ENCODE measurements at regions not wholly inside any gene's neighbourhood (a gene's known extent, or its start where the extent isn't known, plus 50 kb on each side); places are given as distances from the start of the nearest gene placed in this dataset.

GRCh38 chr2:49210191-49210590 is 55.9 kb upstream of the FSHR start:
- peak; percentile 50 for TF ChIP-seq CTCF (conservative IDR thresholded peaks at IDR 0.05)
- Mint-ChIP-seq H3K27me3 (ENCODE audit: insufficient read depth) (no peaks in the 10 kb centered on the region), H3K4me1 (peaks cover 6% of the 10 kb centered on the region), H3K4me3 (no peak overlapping the region), H3K36me3 (ENCODE audit: low read depth) (no peaks in the 10 kb centered on the region), H3K27ac (no peak overlapping the region), H3K9me3 (peaks cover 8% of the 10 kb centered on the region)
- Histone ChIP-seq H3K27ac (ENCODE audit: low read depth, low read length) (no peak overlapping the region), H3K4me1 (ENCODE audit: control insufficient read depth, insufficient read depth, low read length) (no peaks in the 10 kb centered on the region), H3K27me3 (ENCODE audit: control insufficient read depth, insufficient read depth, low read length, poor library complexity, severe bottlenecking) (no peaks in the 10 kb centered on the region), H3K36me3 (ENCODE audit: control insufficient read depth, insufficient read depth, low read length) (no peaks in the 10 kb centered on the region), H3K9me3 (ENCODE audit: control insufficient read depth, low read length) (peaks cover 3% of the 10 kb centered on the region), H3K4me3 (ENCODE audit: low read length) (no peak overlapping the region), H3K9ac (ENCODE audit: extremely low read depth, low read length, poor library complexity, severe bottlenecking) (no peak overlapping the region)
- 83 to 84% methylated on average over 10 of the region's 10 CpGs for WGBS, 2 experiments (ENCODE audit: insufficient coverage in 1 of 2, insufficient read length in 1 of 2)
- peak; percentile 90 for DNase-seq

- peaks cover 6% of the 10 kb centered on the region for H3K9me3 Mint-ChIP-seq
- H3K27ac ChIP-seq (ENCODE audit: low read depth, low read length) = no peak overlapping the region
- H3K9me3 ChIP-seq (ENCODE audit: control insufficient read depth, low read length) = peaks cover 3% of the 10 kb centered on the region
- H3K27ac Mint-ChIP-seq = no peak overlapping the region
- no peak for DNase-seq
- no peak overlapping the region for H3K4me3 ChIP-seq (ENCODE audit: low read length)
- H3K36me3 Mint-ChIP-seq (ENCODE audit: low read depth) = no peaks in the 10 kb centered on the region
- H3K27me3 Mint-ChIP-seq (ENCODE audit: insufficient read depth) = no peaks in the 10 kb centered on the region
- H3K27me3 ChIP-seq (ENCODE audit: control insufficient read depth, insufficient read depth, low read length, poor library complexity, severe bottlenecking) = no peaks in the 10 kb centered on the region
- no peak for TF ChIP-seq CTCF (conservative IDR thresholded peaks at IDR 0.05)
- no peak overlapping the region for H3K9ac ChIP-seq (ENCODE audit: extremely low read depth, low read length, poor library complexity, severe bottlenecking)
- peaks cover 12% of the 10 kb centered on the region for H3K4me1 Mint-ChIP-seq
- H3K36me3 ChIP-seq (ENCODE audit: control insufficient read depth, insufficient read depth, low read length) = no peaks in the 10 kb centered on the region
- H3K4me1 ChIP-seq (ENCODE audit: control insufficient read depth, insufficient read depth, low read length) = peaks cover 8% of the 10 kb centered on the region
- no peak overlapping the region for H3K4me3 Mint-ChIP-seq
- WGBS, 2 experiments (ENCODE audit: insufficient coverage in 1 of 2, insufficient read length in 1 of 2) = 89 to 100% methylated on average over 3 of the region's 3 CpGs
Measured at GRCh38 chr2:49207204-49207603, 52.9 kb upstream of the FSHR start.
